Panc1 (cell line): ENCODE measurements at regions not wholly inside any gene's neighbourhood (a gene's known extent, or its start where the extent isn't known, plus 50 kb on each side); places are given as distances from the start of the nearest gene placed in this dataset.
"Not testable (repeated sequence)": the region's sequence is repeated elsewhere in the genome, so short reads cannot be mapped to it uniquely, and the experiment has no call there.

Source experiments
- ATAC-seq: fragments of 200-7000 bp; cut with Tn5 transposase; 2 replicates; pipeline ENCODE4 v1.9.1; 2020; ENCODE audit warnings: mild to moderate bottlenecking, moderate library complexity
- BruUV-seq: library from RNA; stranded (reverse); fragments of 400-500 nt; replicated peaks from 2 replicates; lab custom pipeline; 2021; lab: Mats Ljungman, UMichigan
- CTCF ChIA-PET: fragments of 300-600 bp; sonication (Branson Sonifier 250); formaldehyde crosslinking; loops from one replicate; lab custom pipeline; 2022; ENCODE audit warnings: antibody characterized with exemption; lab: Charles Lee
- POLR2A ChIA-PET: fragments of 300-600 bp; sonication (Branson Sonifier 250); formaldehyde crosslinking; loops from one replicate; lab custom pipeline; 2022; ENCODE audit warnings: antibody characterized with exemption; lab: Charles Lee
- DNase-seq: peaks from one replicate; pipeline ENCODE4 v3.0.0-alpha.2; 2010; ENCODE audit warnings: low read depth, low spot score
- H3K27ac ChIP-seq: 2 replicates; pipeline ENCODE4 v1.5.1; 2011; ENCODE audit warnings: mild to moderate bottlenecking, low read length, inconsistent platforms
- H3K27me3 ChIP-seq: fragments of 200-500 bp; sonication (Bioruptor generic); 2 replicates; pipeline ENCODE4 v1.6.0; 2014; ENCODE audit warnings: low read length, inconsistent platforms; ENCODE audit not compliant: control insufficient read depth, insufficient read depth
- H3K36me3 ChIP-seq: fragments of 200-500 bp; sonication (Bioruptor generic); 2 replicates; pipeline ENCODE4 v1.5.1; 2014; ENCODE audit warnings: inconsistent platforms, mild to moderate bottlenecking, low read length, moderate library complexity; ENCODE audit not compliant: control insufficient read depth, insufficient read depth
- H3K4me1 ChIP-seq: 2 replicates; pipeline ENCODE4 v1.5.1; 2011; ENCODE audit warnings: inconsistent platforms, mild to moderate bottlenecking, low read length, moderate library complexity; ENCODE audit not compliant: control insufficient read depth, insufficient read depth
- H3K4me3 ChIP-seq, 2 experiments: 2 replicates each; pipeline ENCODE4 v1.5.1; 2011 to 2012; ENCODE audit warnings: low read depth in 2 of 2, low read length in 2 of 2, mild to moderate bottlenecking in 2 of 2, inconsistent platforms in 1 of 2, moderate library complexity in 1 of 2
- H3K9me3 ChIP-seq: fragments of 200-500 bp; sonication (Bioruptor generic); 2 replicates; pipeline ENCODE4 v1.5.1; 2014; ENCODE audit warnings: low read depth, mild to moderate bottlenecking, inconsistent platforms, low read length, moderate library complexity; ENCODE audit not compliant: control insufficient read depth, insufficient read depth
- POLR2AphosphoS5 ChIP-seq: IDR thresholded peaks from 2 replicates; pipeline ENCODE4 v1.6.1; 2012; ENCODE audit warnings: mild to moderate bottlenecking, low read depth, low read length, moderate library complexity
- REST ChIP-seq, 2 experiments: IDR thresholded peaks; 2 replicates each; pipeline ENCODE4 v1.6.1; 2011 to 2012; ENCODE audit warnings: low read depth in 2 of 2, control low read depth in 1 of 2, low read length in 1 of 2, mild to moderate bottlenecking in 1 of 2, moderate library complexity in 1 of 2; ENCODE audit not compliant: insufficient read depth in 1 of 2
- SIN3A ChIP-seq: IDR thresholded peaks from 2 replicates; pipeline ENCODE4 v1.6.1; 2012; ENCODE audit warnings: low read depth, mild to moderate bottlenecking, low read length, moderate library complexity, borderline replicate concordance; ENCODE audit not compliant: insufficient read depth
- TCF7L2 ChIP-seq: IDR thresholded peaks from 2 replicates; pipeline ENCODE4 v1.6.1; 2011; ENCODE audit warnings: mild to moderate bottlenecking, low read depth, low read length, inconsistent platforms
- in situ Hi-C: cut with HindIII; loops from 2 replicates; pipeline ENCODE4 v1.10.0; 2016; ENCODE audit warnings: low sequenced_read_pairs, low pct_unique_long_range_greater_than_20kb
- intact Hi-C: fragments of 100-400 bp; cut with micrococcal nuclease; formaldehyde crosslinking; loops from one replicate; pipeline ENCODE4 v1.10.0; 2022; ENCODE audit not compliant: unreplicated experiment
- TF ChIP-seq, protein P1 (sequence below): fragments of 450-650 bp; IDR thresholded peaks from 2 replicates; pipeline ENCODE4 v1.5.1; 2017; ENCODE audit warnings: mild to moderate bottlenecking

DNA sequence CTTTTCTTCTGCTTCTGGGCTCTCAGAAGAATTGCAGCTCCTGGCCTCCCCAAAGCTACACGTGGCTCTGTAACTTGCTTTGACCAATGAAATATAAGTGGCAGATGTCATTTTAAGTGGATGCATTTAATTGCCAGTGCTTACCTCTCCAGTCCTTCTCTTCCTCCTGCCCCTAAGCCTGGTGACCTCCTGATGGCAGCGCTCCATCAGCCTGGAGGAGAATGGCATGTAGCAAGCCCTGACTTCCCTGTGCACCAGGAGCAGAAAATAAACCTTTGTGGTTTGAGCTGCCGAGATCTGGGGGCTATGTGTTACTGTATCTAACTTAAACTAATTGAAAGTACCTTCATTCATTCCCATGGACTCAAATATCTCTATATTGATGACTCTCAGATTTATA is 304.7 kb upstream of the CHRNA7 start:
- POLR2A ChIA-PET, ATAC-seq, in situ Hi-C loops, H3K27ac ChIP-seq, H3K4me3 ChIP-seq, DNase-seq, H3K27me3 ChIP-seq, H3K9me3 ChIP-seq, intact Hi-C loops, H3K4me1 ChIP-seq, BruUV-seq, CTCF ChIA-PET, H3K36me3 ChIP-seq: not testable (repeated sequence)

GRCh38 chr15:31727612-31728011 is 302.7 kb upstream of the CHRNA7 start:
- Histone ChIP-seq H3K4me3 (no peak overlapping the region), H3K36me3 (no peaks in the 10 kb centered on the region), H3K27ac (no peak overlapping the region), H3K27me3 (no peaks in the 10 kb centered on the region), H3K9me3 (no peaks in the 10 kb centered on the region), H3K4me1 (no peaks in the 10 kb centered on the region)
- POLR2A ChIA-PET: no interaction called here
- in situ Hi-C loops (no loop called here), intact Hi-C loops (no loop called here)
- DNase-seq (no peak), ATAC-seq (no peak)
- no TSS peak for BruUV-seq
- TF ChIP-seq, protein P1, sequence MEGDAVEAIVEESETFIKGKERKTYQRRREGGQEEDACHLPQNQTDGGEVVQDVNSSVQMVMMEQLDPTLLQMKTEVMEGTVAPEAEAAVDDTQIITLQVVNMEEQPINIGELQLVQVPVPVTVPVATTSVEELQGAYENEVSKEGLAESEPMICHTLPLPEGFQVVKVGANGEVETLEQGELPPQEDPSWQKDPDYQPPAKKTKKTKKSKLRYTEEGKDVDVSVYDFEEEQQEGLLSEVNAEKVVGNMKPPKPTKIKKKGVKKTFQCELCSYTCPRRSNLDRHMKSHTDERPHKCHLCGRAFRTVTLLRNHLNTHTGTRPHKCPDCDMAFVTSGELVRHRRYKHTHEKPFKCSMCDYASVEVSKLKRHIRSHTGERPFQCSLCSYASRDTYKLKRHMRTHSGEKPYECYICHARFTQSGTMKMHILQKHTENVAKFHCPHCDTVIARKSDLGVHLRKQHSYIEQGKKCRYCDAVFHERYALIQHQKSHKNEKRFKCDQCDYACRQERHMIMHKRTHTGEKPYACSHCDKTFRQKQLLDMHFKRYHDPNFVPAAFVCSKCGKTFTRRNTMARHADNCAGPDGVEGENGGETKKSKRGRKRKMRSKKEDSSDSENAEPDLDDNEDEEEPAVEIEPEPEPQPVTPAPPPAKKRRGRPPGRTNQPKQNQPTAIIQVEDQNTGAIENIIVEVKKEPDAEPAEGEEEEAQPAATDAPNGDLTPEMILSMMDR: no peak
- TF ChIP-seq TCF7L2 (no peak), SIN3A (no peak), POLR2AphosphoS5 (no peak), REST (IDR thresholded peaks at IDR 0.05; ENCODE audit: insufficient read depth in 1 of 2, low read depth in 2 of 2, low read length in 1 of 2) (no peak)
- CTCF ChIA-PET: no interaction called here

GRCh38 chr15:31732726-31733125 is 297.6 kb upstream of the CHRNA7 start:
- ChIA-PET CTCF (no interaction called here), POLR2A (no interaction called here)
- no peaks in the 10 kb centered on the region for H3K9me3 ChIP-seq
- no peaks in the 10 kb centered on the region for H3K27me3 ChIP-seq
- intact Hi-C loops (no loop called here), in situ Hi-C loops (no loop called here)
- H3K4me1 ChIP-seq: no peaks in the 10 kb centered on the region
- H3K4me3 ChIP-seq: no peak overlapping the region
- H3K36me3 ChIP-seq: no peaks in the 10 kb centered on the region
- TF ChIP-seq TCF7L2 (no peak), SIN3A (no peak), POLR2AphosphoS5 (no peak), REST (IDR thresholded peaks at IDR 0.05; ENCODE audit: insufficient read depth in 1 of 2, low read depth in 2 of 2, low read length in 1 of 2) (no peak)
- TF ChIP-seq, protein P1: no peak
- BruUV-seq: no TSS peak
- DNase-seq (no peak), ATAC-seq (no peak)
- no peak overlapping the region for H3K27ac ChIP-seq
